AG08395 (cell line): ENCODE measurements at regions not wholly inside any gene's neighbourhood (a gene's known extent, or its start where the extent isn't known, plus 50 kb on each side); places are given as distances from the start of the nearest gene placed in this dataset.
"Not testable (repeated sequence)": the region's sequence is repeated elsewhere in the genome, so short reads cannot be mapped to it uniquely, and the experiment has no call there.

ENCODE experiments used
- DNase-seq: peaks from one replicate; pipeline ENCODE4 v3.0.0; 2012; ENCODE audit warnings: mixed read lengths, low spot score

- peak; percentile 69 for DNase-seq
Measured at GRCh38 chr2:220556658-220557057, 929.2 kb downstream of the SLC4A3 start.

GRCh38 chr2:220560192-220560591 is 932.8 kb downstream of the SLC4A3 start:
- DNase-seq = no peak

GRCh38 chr2:220562375-220563140 is 935.1 kb downstream of the SLC4A3 start:
- no peak for DNase-seq

DNA sequence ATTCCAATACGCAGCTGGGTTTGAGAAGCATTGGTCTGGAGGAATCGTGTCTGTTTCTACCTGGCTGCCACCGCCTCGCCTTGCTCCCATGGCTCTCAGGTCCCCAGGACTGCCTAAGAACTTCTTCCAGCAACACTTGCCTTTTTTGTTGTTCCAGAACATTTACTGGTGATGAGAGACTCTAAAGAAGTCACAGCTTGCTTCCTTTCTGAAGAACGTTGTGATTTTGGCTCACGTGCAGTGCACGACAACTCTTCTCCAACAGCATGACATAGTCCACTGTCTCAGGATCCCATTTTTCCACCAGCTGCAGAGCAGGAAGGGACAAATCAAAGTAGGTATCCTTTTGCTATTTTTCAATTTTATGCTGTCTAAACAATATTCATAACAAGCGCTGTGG is 940.9 kb downstream of the SLC4A3 start:
- no peak for DNase-seq

DNA sequence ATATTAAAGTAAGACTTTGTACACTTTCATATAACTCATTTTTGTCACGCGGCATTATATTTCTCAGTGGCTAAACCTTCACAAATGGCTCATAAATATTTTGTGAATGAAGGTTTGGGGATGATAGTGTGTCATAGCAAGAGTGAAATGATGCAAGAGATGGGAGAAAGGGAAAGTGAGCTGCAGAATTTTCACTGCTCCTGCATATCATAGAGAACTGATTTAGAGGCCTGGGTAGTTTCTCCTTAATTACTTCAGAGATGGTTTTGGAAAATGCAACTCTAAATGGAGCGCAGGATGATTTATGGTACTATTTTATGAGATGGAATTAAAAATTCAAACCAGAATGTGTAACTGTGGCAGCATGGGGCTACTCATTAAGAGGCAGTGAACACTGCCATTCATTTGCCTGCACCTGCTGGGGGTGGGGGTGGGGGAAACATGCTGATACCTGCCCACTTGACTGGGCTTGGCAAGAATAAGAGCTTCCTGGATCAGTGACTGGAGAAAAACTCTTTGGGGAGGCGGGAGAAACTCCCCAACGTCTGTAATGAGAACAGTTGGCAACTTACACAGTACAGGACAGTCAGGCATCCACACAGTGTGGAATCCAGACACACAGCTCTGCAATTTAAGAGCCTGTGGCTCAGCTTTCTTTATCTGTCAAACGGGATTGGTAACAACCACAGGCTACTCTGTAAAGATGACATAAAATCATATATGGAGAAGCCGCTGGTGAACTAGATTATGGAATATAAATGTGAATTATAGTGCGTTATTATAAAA is 941.9 kb downstream of the SLC4A3 start:
- no peak for DNase-seq

GRCh38 chr2:220572385-220572784 is 945.0 kb downstream of the SLC4A3 start:
- peak; percentile 62 for DNase-seq

DNA sequence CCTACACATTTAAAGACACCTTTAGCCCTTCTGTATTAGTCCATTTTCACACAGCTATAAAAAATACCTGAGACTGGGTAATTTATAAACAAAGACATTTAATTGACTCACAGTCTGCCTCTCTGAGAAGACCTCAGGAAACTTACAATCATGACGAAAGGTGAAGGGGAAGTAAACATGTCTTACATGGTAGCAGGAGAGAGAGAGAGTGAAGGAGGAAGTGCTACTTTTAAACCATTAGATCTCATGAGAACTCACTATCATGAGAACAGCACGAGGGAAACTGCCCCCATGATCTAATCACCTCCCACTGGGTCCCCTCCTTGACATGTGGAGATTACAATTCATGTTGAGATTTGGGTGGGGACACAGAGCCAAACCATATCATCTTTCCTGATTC is 946.6 kb downstream of the SLC4A3 start:
- no peak for DNase-seq

GRCh38 chr2:220575963-220576362 is 948.5 kb downstream of the SLC4A3 start:
- no peak for DNase-seq

DNA sequence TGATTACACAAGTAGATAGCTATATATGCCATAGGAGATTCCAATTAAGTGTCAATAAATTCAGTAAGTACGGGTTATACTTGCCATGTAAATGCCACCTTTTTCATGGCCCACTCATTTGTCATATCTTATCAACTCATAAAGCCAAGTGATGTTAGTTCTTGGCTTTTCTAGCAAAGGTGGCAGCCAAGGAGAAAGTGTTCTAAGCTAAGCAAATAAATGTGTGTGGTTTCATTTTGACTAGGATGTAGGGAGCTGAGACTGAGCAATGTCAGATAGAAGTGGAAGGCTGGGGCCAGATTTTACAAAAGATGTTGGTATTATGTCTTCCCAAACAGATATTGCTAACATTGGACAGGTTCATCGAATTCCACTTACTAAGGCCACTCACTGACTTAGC is 952.0 kb downstream of the SLC4A3 start:
- no peak for DNase-seq

- DNase-seq = no peak
Measured at GRCh38 chr2:220580113-220580512, 952.7 kb downstream of the SLC4A3 start.

DNA sequence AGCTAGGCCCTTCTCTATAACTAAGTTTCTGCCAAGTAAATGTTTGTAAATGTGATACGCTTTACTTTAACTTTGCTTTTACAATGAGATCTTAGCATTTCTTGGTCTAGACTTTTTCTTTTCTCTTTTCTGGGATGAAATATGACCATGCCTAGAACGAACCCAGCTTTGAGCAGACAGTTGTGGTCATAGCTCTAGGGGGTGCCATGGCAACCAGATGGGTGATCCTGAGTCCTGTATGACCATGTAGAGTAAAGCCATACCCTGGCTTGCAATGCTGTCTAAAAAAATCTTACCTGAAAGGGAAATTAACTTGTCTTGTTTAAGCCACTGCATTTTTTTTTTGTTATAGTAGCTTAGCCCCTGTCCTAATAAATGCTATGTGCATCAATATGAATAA is 956.3 kb downstream of the SLC4A3 start:
- DNase-seq = no peak

- no peak for DNase-seq
Measured at GRCh38 chr2:220585241-220585640, 957.8 kb downstream of the SLC4A3 start.

- DNase-seq = no peak
Measured at GRCh38 chr2:220586980-220587530, 959.6 kb downstream of the SLC4A3 start.

DNA sequence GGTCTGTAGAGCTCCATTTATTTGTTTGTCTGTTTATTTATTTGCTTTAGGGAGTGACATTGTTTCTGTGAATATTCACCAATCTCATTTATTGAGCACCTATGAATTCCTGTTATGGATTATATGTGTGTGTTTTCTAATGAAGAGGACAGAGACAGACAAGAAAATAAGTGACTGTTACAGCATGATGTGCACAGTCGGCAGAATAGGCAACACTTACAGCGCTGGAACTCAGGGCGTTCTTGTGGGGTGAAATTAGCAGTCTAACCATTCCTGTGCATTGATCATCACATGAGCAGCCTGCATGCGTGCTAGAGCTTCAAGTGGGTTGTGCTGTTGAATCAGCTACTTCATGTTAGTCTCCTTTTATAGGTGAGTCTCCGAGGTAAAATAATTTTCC is 960.7 kb downstream of the SLC4A3 start:
- no peak for DNase-seq

GRCh38 chr2:220590476-220590875 is 963.0 kb downstream of the SLC4A3 start:
- no peak for DNase-seq

DNA sequence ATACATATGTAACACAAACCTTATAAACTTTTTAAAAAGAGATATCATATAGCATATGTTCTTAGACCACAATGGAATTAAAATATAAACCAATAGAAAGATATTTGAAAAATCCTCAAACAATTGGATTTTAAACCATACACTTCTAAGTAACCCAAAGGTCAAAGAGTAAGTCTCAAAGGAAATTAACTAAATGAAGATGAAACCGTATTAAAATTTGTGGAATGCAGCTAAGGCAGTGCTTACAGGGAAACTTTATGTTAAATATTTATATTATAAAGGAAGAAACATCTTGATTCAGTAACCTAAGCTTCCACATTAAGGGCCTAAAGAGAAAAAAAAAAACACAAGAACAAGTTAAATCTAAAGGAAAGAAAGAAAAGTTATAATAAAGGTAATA is 966.1 kb downstream of the SLC4A3 start:
- DNase-seq = no peak

GRCh38 chr2:220601674-220602073 is 970.4 kb downstream of the EPHA4 start:
- DNase-seq = no peak

DNA sequence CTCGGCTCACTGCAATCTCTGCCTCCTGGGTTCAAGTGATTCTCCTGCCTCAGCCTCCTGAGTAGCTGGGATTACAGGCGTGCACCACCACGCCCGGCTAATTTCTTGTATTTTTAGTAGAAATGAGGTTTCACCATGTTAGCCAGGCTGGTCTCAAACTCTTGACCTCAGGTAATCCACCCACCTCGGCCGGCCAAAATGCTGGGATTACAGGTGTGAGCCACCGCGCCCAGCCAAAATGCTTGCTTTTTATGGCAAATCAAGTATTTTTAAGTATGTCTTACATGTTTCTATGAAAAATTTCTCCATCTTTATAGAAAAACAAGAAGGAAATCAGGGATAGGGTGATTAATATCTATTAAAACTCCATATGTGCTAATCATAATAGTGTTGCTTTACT is 959.1 kb downstream of the EPHA4 start:
- not testable (repeated sequence) for DNase-seq

GRCh38 chr2:220614064-220614463 is 958.0 kb downstream of the EPHA4 start:
- DNase-seq = no peak

- DNase-seq = no peak
Measured at GRCh38 chr2:220619525-220620220, 952.4 kb downstream of the EPHA4 start.

- no peak for DNase-seq
Measured at GRCh38 chr2:220626603-220627002, 945.5 kb downstream of the EPHA4 start.

GRCh38 chr2:220628252-220628651 is 943.9 kb downstream of the EPHA4 start:
- DNase-seq = no peak

DNA sequence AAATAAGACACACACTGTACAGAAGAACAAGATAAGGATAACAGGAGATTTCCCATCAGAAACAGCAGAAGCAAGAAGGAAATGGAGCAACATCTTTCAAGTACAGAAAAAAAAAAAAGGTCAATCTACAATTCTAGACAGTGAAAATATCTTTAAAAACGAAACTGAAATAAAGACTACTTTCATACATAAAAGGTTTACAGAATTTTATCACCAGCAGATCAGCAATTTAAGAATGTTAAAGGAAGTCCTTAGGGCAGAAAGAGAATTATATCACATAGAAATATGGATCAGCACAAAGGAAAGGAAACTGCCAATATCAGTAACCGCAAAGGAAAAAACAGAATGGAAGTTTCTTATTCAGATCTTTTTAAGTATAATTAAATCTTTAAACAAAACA is 931.0 kb downstream of the EPHA4 start:
- no peak for DNase-seq
